Activated B cell treated with CpG ODN at 0.5 μM for 24 hours (primary cell): ENCODE measurements at regions not wholly inside any gene's neighbourhood (a gene's known extent, or its start where the extent isn't known, plus 50 kb on each side); places are given as distances from the start of the nearest gene placed in this dataset.

Experiments
- ATAC-seq: fragments of 200-7000 bp; cut with Tn5 transposase; one replicate; pipeline ENCODE4 v1.10.0; 2021; ENCODE audit warnings: low read depth, mild to moderate bottlenecking, moderate library complexity
- CTCF ChIA-PET: fragments of 350-600 bp; sonication (Branson Sonifier 250); formaldehyde crosslinking; loops from one replicate; lab custom pipeline; 2021; ENCODE audit warnings: antibody characterized with exemption; lab: Charles Lee
- POLR2A ChIA-PET: fragments of 350-600 bp; sonication (Branson Sonifier 250); formaldehyde crosslinking; loops from one replicate; lab custom pipeline; 2021; ENCODE audit warnings: antibody characterized with exemption; lab: Charles Lee
- DNase-seq: peaks from one replicate; pipeline ENCODE4 v3.0.0; 2022
- H3K27ac Mint-ChIP-seq: one replicate; pipeline ENCODE4 v1.8.0; 2020; ENCODE audit warnings: mixed read lengths
- H3K27me3 Mint-ChIP-seq: one replicate; pipeline ENCODE4 v1.8.0; 2021; ENCODE audit warnings: mixed read lengths
- H3K36me3 Mint-ChIP-seq: one replicate; pipeline ENCODE4 v1.8.0; 2021; ENCODE audit warnings: low read depth, mixed read lengths
- H3K4me1 Mint-ChIP-seq: one replicate; pipeline ENCODE4 v1.8.0; 2021; ENCODE audit warnings: mixed read lengths
- H3K4me3 Mint-ChIP-seq: one replicate; pipeline ENCODE4 v1.8.0; 2020; ENCODE audit warnings: mild to moderate bottlenecking, mixed read lengths
- H3K9me3 Mint-ChIP-seq: one replicate; pipeline ENCODE4 v1.8.0; 2020; ENCODE audit warnings: mixed read lengths
- intact Hi-C: fragments of 100-400 bp; cut with micrococcal nuclease; formaldehyde crosslinking; loops from one replicate; pipeline ENCODE4 v1.15.1; 2024
- TF ChIP-seq, protein P1 (sequence below): fragments of 200-600 bp; IDR thresholded peaks from one replicate; pipeline ENCODE4 v1.8.0; 2022; ENCODE audit warnings: antibody characterized with exemption, mild to moderate bottlenecking

DNA sequence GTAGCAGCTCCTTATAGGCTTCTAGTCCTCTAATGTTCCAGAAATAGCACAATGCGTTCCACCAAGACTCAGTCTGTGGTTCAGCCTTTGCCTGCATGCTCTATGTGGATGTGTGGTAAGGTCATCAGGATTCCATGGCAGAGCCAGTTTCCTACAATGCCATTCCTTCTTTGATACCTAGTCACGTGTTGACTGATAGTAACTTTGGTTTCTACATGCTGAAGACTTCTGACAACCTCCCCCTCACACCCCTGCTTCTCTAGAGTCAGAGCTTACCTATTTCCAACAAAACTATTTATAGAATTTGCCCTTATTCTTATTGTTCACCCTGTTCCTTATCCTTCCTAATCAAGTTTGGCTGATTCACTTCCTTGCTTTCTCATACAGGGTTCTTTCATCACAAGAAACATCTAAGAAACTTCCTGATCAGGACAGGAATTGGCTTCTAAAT is 81.1 kb downstream of the CT47B1 start:
- H3K4me3 Mint-ChIP-seq = no peak overlapping the region
- CTCF ChIA-PET = no interaction called here
- H3K4me1 Mint-ChIP-seq = no peaks in the 10 kb centered on the region
- no peak for ATAC-seq
- H3K36me3 Mint-ChIP-seq = no peaks in the 10 kb centered on the region
- TF ChIP-seq, protein P1, sequence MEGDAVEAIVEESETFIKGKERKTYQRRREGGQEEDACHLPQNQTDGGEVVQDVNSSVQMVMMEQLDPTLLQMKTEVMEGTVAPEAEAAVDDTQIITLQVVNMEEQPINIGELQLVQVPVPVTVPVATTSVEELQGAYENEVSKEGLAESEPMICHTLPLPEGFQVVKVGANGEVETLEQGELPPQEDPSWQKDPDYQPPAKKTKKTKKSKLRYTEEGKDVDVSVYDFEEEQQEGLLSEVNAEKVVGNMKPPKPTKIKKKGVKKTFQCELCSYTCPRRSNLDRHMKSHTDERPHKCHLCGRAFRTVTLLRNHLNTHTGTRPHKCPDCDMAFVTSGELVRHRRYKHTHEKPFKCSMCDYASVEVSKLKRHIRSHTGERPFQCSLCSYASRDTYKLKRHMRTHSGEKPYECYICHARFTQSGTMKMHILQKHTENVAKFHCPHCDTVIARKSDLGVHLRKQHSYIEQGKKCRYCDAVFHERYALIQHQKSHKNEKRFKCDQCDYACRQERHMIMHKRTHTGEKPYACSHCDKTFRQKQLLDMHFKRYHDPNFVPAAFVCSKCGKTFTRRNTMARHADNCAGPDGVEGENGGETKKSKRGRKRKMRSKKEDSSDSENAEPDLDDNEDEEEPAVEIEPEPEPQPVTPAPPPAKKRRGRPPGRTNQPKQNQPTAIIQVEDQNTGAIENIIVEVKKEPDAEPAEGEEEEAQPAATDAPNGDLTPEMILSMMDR = no peak
- POLR2A ChIA-PET = no interaction called here
- H3K9me3 Mint-ChIP-seq = no peaks in the 10 kb centered on the region
- no peak for DNase-seq
- H3K27me3 Mint-ChIP-seq = no peaks in the 10 kb centered on the region
- H3K27ac Mint-ChIP-seq = no peak overlapping the region
- intact Hi-C loops = loop anchor here (10.0 kb wide), 1 partner anchor 520 kb away; no protein-coding TSS in a partner anchor

DNA sequence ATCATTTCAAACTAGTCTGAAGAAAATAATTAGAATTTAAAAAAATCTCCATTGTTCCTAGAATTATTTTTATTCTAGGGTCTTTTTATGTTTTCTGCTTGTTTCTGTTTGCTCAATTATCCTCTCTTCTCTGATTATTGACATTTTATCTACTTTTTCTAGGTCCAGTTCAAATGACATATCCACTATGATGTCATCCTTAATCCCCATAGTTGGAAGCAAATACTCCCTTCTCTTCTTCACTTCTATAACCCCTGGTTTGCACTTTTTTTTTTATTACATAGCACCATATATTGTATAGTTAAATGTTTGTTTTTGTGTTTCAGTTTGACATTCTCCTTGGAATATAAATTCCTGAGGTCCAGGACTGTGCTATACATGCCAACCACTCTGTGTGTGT is 82.6 kb downstream of the CT47B1 start:
- ChIA-PET POLR2A (no interaction called here), CTCF (no interaction called here)
- H3K36me3 Mint-ChIP-seq = no peaks in the 10 kb centered on the region
- H3K4me3 Mint-ChIP-seq = no peak overlapping the region
- ATAC-seq (no peak), DNase-seq (no peak)
- intact Hi-C loops = loop anchor here (10.0 kb wide), 1 partner anchor 522 kb away; no protein-coding TSS in a partner anchor
- no peak overlapping the region for H3K27ac Mint-ChIP-seq
- H3K9me3 Mint-ChIP-seq = no peaks in the 10 kb centered on the region
- TF ChIP-seq, protein P1 = no peak
- H3K27me3 Mint-ChIP-seq = no peaks in the 10 kb centered on the region
- H3K4me1 Mint-ChIP-seq = no peaks in the 10 kb centered on the region

DNA sequence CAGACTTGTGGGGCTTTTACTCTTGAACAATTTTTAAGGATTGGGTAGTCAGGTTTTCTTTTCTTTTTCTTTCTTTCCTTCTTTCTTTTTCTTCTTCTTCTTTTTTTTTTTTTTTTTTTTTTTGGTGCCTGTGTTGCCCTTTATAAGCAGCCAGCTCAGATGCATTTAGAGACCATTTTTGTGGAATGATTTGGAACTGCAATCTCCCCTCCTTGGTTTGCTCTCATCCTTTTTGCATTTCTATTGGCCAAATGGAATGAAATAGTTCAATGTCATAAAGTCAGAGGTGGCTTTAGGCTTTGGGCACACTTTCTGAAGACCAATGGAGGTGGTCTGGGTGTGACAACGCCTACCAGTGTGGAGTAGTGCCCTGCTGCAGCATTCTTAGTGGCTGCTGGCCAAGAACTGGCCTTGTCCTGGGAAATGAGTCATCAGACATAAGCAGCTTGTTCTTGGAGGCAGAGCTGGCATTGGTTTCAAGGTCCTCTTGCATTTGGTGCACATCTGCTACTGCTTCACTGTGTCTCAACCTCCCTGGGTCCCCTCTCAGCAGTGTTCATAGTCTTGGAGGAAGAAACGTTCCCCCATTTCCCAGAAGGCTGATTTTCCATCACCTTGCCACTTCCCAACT is 84.5 kb downstream of the CT47B1 start:
- CTCF ChIA-PET = no interaction called here
- DNase-seq = no peak
- no peaks in the 10 kb centered on the region for H3K36me3 Mint-ChIP-seq
- no peak overlapping the region for H3K4me3 Mint-ChIP-seq
- H3K4me1 Mint-ChIP-seq = no peaks in the 10 kb centered on the region
- TF ChIP-seq, protein P1 = no peak
- H3K9me3 Mint-ChIP-seq = no peaks in the 10 kb centered on the region
- ATAC-seq = no peak
- POLR2A ChIA-PET = no interaction called here
- intact Hi-C loops = loop anchor here (10.0 kb wide), 1 partner anchor 524 kb away; no protein-coding TSS in a partner anchor
- H3K27ac Mint-ChIP-seq = no peak overlapping the region
- no peaks in the 10 kb centered on the region for H3K27me3 Mint-ChIP-seq

DNA sequence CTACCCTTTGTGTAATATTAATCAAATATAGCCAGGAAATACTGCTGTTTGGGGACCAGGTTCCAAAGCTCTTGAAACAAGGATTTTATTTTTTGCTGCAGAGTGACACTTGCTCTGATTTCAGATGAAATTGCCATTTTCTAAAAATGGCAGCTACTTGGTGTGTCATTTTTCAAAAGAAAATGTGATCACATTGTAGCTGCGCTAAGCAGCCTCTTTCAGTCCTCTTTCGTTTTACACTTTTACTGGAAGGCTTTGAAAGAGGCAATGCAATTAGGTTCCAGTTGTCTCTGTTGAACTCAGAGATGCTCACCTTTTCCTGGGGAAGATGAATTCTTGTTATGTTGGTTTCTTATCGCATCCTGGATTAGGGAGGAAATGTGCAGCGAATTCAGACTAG is 85.1 kb downstream of the CT47B1 start:
- POLR2A ChIA-PET = no interaction called here
- TF ChIP-seq, protein P1 = no peak
- no peak overlapping the region for H3K4me3 Mint-ChIP-seq
- ATAC-seq (no peak), DNase-seq (no peak)
- CTCF ChIA-PET = no interaction called here
- H3K27me3 Mint-ChIP-seq = no peaks in the 10 kb centered on the region
- intact Hi-C loops = loop anchor here (1.0 to 10.0 kb wide), 2 partner anchors 524 to 789 kb away; no protein-coding TSS in a partner anchor
- H3K9me3 Mint-ChIP-seq = no peaks in the 10 kb centered on the region
- no peaks in the 10 kb centered on the region for H3K4me1 Mint-ChIP-seq
- H3K36me3 Mint-ChIP-seq = no peaks in the 10 kb centered on the region
- no peak overlapping the region for H3K27ac Mint-ChIP-seq

DNA sequence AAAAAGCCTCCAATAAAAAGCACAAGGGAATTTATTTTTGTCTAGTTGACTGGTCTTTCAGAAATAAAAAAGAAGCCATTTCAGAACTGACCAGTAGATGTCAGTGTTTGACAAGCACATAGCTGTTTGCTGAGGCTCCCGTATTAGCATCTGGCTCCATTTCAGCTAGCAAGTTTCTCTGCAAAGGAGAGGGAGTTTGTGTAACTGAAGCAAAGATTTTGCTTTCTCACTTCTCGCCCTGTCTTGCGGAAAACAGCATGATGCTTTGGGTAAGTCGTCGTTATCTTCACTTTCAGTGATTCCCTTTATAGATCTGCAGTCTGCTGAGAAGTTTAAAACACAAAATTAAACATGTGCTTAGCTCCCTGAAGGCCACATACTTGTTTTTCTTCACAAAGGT is 85.5 kb downstream of the CT47B1 start:
- Mint-ChIP-seq H3K27ac (no peak overlapping the region), H3K4me1 (no peaks in the 10 kb centered on the region), H3K36me3 (no peaks in the 10 kb centered on the region), H3K27me3 (no peaks in the 10 kb centered on the region), H3K9me3 (no peaks in the 10 kb centered on the region), H3K4me3 (no peak overlapping the region)
- ATAC-seq = no peak
- TF ChIP-seq, protein P1 = no peak
- CTCF ChIA-PET = interaction anchor here (0.7 kb wide), 1 partner anchor 296 kb away, joined by 3 read pairs; no protein-coding TSS in a partner anchor
- intact Hi-C loops = loop anchor here (1.0 to 10.0 kb wide), 2 partner anchors 525 to 789 kb away; no protein-coding TSS in a partner anchor
- POLR2A ChIA-PET = no interaction called here
- DNase-seq = no peak
